ENCODE measurements at regions not wholly inside any gene's neighbourhood (a gene's known extent, or its start where the extent isn't known, plus 50 kb on each side); places are given as distances from the start of the nearest gene placed in this dataset.

- H3K27me3 ChIP-seq (ENCODE audit: control insufficient read depth, insufficient read depth, low read length): no peaks in the 10 kb centered on the region
- ATAC-seq (ENCODE audit: low read depth in 2 of 2): no peak
- H3K36me3 ChIP-seq (ENCODE audit: control insufficient read depth, insufficient read depth, low read length): no peaks in the 10 kb centered on the region
- peak in 1 of 3 donors; percentile 2 for DNase-seq
- Mint-ChIP-seq H3K27me3 (no peaks in the 10 kb centered on the region), H3K4me1 (peaks cover 0 to 7% (median 4%) of the 10 kb centered on the region in 4 donors), H3K9me3 (no peaks in the 10 kb centered on the region), H3K27ac (peak overlapping the region in 1 of 3 donors; percentile 52), H3K36me3 (no peaks in the 10 kb centered on the region), H3K4me3 (no peak overlapping the region)
- H3K9me3 ChIP-seq (ENCODE audit: control insufficient read depth in 2 of 2, low read length in 2 of 2): no peaks in the 10 kb centered on the region
- H3K4me1 ChIP-seq (ENCODE audit: control insufficient read depth, insufficient read depth, low read length, poor library complexity, severe bottlenecking): no peaks in the 10 kb centered on the region
- no peak overlapping the region for H3K4me3 ChIP-seq (ENCODE audit: low read depth, low read length)
- no peak overlapping the region for H3K27ac ChIP-seq (ENCODE audit: insufficient read depth, low read length, poor library complexity, severe bottlenecking)
These were observed 76.6 kb upstream of the POMP start for GRCh38 chr13:28582225-28582891.

GRCh38 chr13:28581451-28581850 lies 77.5 kb upstream of the POMP start:
- Mint-ChIP-seq H3K27ac (no peak overlapping the region), H3K36me3 (no peaks in the 10 kb centered on the region), H3K9me3 (no peaks in the 10 kb centered on the region), H3K27me3 (peaks cover 2% of the 10 kb centered on the region), H3K4me1 (peaks cover 0 to 7% (median 4%) of the 10 kb centered on the region in 4 donors), H3K4me3 (no peak overlapping the region)
- H3K4me1 ChIP-seq (ENCODE audit: control insufficient read depth, insufficient read depth, low read length, poor library complexity, severe bottlenecking): no peaks in the 10 kb centered on the region
- H3K27me3 ChIP-seq (ENCODE audit: control insufficient read depth, insufficient read depth, low read length): no peaks in the 10 kb centered on the region
- no peaks in the 10 kb centered on the region for H3K36me3 ChIP-seq (ENCODE audit: control insufficient read depth, insufficient read depth, low read length)
- DNase-seq: no peak
- no peak for ATAC-seq (ENCODE audit: low read depth in 2 of 2)
- no peak overlapping the region for H3K27ac ChIP-seq (ENCODE audit: insufficient read depth, low read length, poor library complexity, severe bottlenecking)
- H3K4me3 ChIP-seq (ENCODE audit: low read depth, low read length): no peak overlapping the region
- no peaks in the 10 kb centered on the region for H3K9me3 ChIP-seq (ENCODE audit: control insufficient read depth in 2 of 2, low read length in 2 of 2)

- Histone ChIP-seq H3K9me3 (ENCODE audit: control insufficient read depth in 2 of 2, low read length in 2 of 2) (no peaks in the 10 kb centered on the region), H3K4me3 (ENCODE audit: low read depth, low read length) (no peak overlapping the region), H3K27me3 (ENCODE audit: control insufficient read depth, insufficient read depth, low read length) (no peaks in the 10 kb centered on the region), H3K36me3 (ENCODE audit: control insufficient read depth, insufficient read depth, low read length) (no peaks in the 10 kb centered on the region), H3K27ac (ENCODE audit: insufficient read depth, low read length, poor library complexity, severe bottlenecking) (no peak overlapping the region), H3K4me1 (ENCODE audit: control insufficient read depth, insufficient read depth, low read length, poor library complexity, severe bottlenecking) (no peaks in the 10 kb centered on the region)
- no peaks in the 10 kb centered on the region for H3K36me3 Mint-ChIP-seq
- H3K27ac Mint-ChIP-seq: no peak overlapping the region
- no peaks in the 10 kb centered on the region for H3K9me3 Mint-ChIP-seq
- no peak for DNase-seq
- peaks cover 0 to 3% (median 1%) of the 10 kb centered on the region in 4 donors for H3K4me1 Mint-ChIP-seq
- H3K4me3 Mint-ChIP-seq: no peak overlapping the region
- peaks cover 7% of the 10 kb centered on the region for H3K27me3 Mint-ChIP-seq
- no peak for ATAC-seq (ENCODE audit: low read depth in 2 of 2)
These were observed 79.2 kb upstream of the POMP start for GRCh38 chr13:28579736-28580135.

GRCh38 chr13:28579322-28579721 lies 79.6 kb upstream of the POMP start:
- no peak overlapping the region for H3K4me3 ChIP-seq (ENCODE audit: low read depth, low read length)
- H3K9me3 Mint-ChIP-seq: no peaks in the 10 kb centered on the region
- no peaks in the 10 kb centered on the region for H3K36me3 ChIP-seq (ENCODE audit: control insufficient read depth, insufficient read depth, low read length)
- H3K27ac Mint-ChIP-seq: no peak overlapping the region
- H3K36me3 Mint-ChIP-seq: no peaks in the 10 kb centered on the region
- H3K4me1 ChIP-seq (ENCODE audit: control insufficient read depth, insufficient read depth, low read length, poor library complexity, severe bottlenecking): no peaks in the 10 kb centered on the region
- H3K27ac ChIP-seq (ENCODE audit: insufficient read depth, low read length, poor library complexity, severe bottlenecking): no peak overlapping the region
- H3K27me3 ChIP-seq (ENCODE audit: control insufficient read depth, insufficient read depth, low read length): no peaks in the 10 kb centered on the region
- DNase-seq: no peak
- no peaks in the 10 kb centered on the region for H3K9me3 ChIP-seq (ENCODE audit: control insufficient read depth in 2 of 2, low read length in 2 of 2)
- peaks cover 7% of the 10 kb centered on the region for H3K27me3 Mint-ChIP-seq
- H3K4me1 Mint-ChIP-seq: peaks cover 0 to 3% (median 1%) of the 10 kb centered on the region in 4 donors
- no peak overlapping the region for H3K4me3 Mint-ChIP-seq
- no peak for ATAC-seq (ENCODE audit: low read depth in 2 of 2)

- Histone ChIP-seq H3K27me3 (ENCODE audit: control insufficient read depth, insufficient read depth, low read length) (no peaks in the 10 kb centered on the region), H3K36me3 (ENCODE audit: control insufficient read depth, insufficient read depth, low read length) (no peaks in the 10 kb centered on the region), H3K9me3 (ENCODE audit: control insufficient read depth in 2 of 2, low read length in 2 of 2) (no peaks in the 10 kb centered on the region), H3K4me3 (ENCODE audit: low read depth, low read length) (no peak overlapping the region), H3K4me1 (ENCODE audit: control insufficient read depth, insufficient read depth, low read length, poor library complexity, severe bottlenecking) (no peaks in the 10 kb centered on the region), H3K27ac (ENCODE audit: insufficient read depth, low read length, poor library complexity, severe bottlenecking) (no peak overlapping the region)
- no peak for ATAC-seq (ENCODE audit: low read depth in 2 of 2)
- peaks cover 7% of the 10 kb centered on the region for H3K27me3 Mint-ChIP-seq
- DNase-seq: no peak
- peaks cover 0 to 2% (median 0%) of the 10 kb centered on the region in 4 donors for H3K4me1 Mint-ChIP-seq
- no peak overlapping the region for H3K27ac Mint-ChIP-seq
- H3K4me3 Mint-ChIP-seq: no peak overlapping the region
- H3K36me3 Mint-ChIP-seq: no peaks in the 10 kb centered on the region
- H3K9me3 Mint-ChIP-seq: no peaks in the 10 kb centered on the region
These were observed 81.1 kb upstream of the FLT1 start for GRCh38 chr13:28576067-28576466.

GRCh38 chr13:28575200-28575599 lies 80.3 kb upstream of the FLT1 start:
- Histone ChIP-seq H3K4me3 (ENCODE audit: low read depth, low read length) (no peak overlapping the region), H3K27ac (ENCODE audit: insufficient read depth, low read length, poor library complexity, severe bottlenecking) (no peak overlapping the region), H3K9me3 (ENCODE audit: control insufficient read depth in 2 of 2, low read length in 2 of 2) (no peaks in the 10 kb centered on the region), H3K4me1 (ENCODE audit: control insufficient read depth, insufficient read depth, low read length, poor library complexity, severe bottlenecking) (no peaks in the 10 kb centered on the region), H3K36me3 (ENCODE audit: control insufficient read depth, insufficient read depth, low read length) (no peaks in the 10 kb centered on the region), H3K27me3 (ENCODE audit: control insufficient read depth, insufficient read depth, low read length) (no peaks in the 10 kb centered on the region)
- Mint-ChIP-seq H3K36me3 (no peaks in the 10 kb centered on the region), H3K27ac (no peak overlapping the region), H3K4me3 (no peak overlapping the region), H3K4me1 (peaks cover 0 to 2% (median 0%) of the 10 kb centered on the region in 4 donors), H3K27me3 (peaks cover 7% of the 10 kb centered on the region), H3K9me3 (no peaks in the 10 kb centered on the region)
- no peak for ATAC-seq (ENCODE audit: low read depth in 2 of 2)
- no peak for DNase-seq

GRCh38 chr13:28574617-28575142 lies 79.8 kb upstream of the FLT1 start:
- DNase-seq (peak in 1 of 3 donors; percentile 10), ATAC-seq (ENCODE audit: low read depth in 2 of 2) (peak in 1 of 2 donors; percentile 49)
- H3K9me3 Mint-ChIP-seq: no peaks in the 10 kb centered on the region
- no peaks in the 10 kb centered on the region for H3K9me3 ChIP-seq (ENCODE audit: control insufficient read depth in 2 of 2, low read length in 2 of 2)
- no peaks in the 10 kb centered on the region for H3K36me3 Mint-ChIP-seq
- no peaks in the 10 kb centered on the region for H3K36me3 ChIP-seq (ENCODE audit: control insufficient read depth, insufficient read depth, low read length)
- H3K27me3 ChIP-seq (ENCODE audit: control insufficient read depth, insufficient read depth, low read length): no peaks in the 10 kb centered on the region
- H3K27me3 Mint-ChIP-seq: peaks cover 7% of the 10 kb centered on the region
- H3K4me3 Mint-ChIP-seq: peak overlapping the region in 1 of 4 donors; percentile 48
- H3K4me3 ChIP-seq (ENCODE audit: low read depth, low read length): no peak overlapping the region
- H3K27ac Mint-ChIP-seq: no peak overlapping the region
- H3K4me1 ChIP-seq (ENCODE audit: control insufficient read depth, insufficient read depth, low read length, poor library complexity, severe bottlenecking): no peaks in the 10 kb centered on the region
- peaks cover 0 to 2% (median 0%) of the 10 kb centered on the region in 4 donors for H3K4me1 Mint-ChIP-seq
- H3K27ac ChIP-seq (ENCODE audit: insufficient read depth, low read length, poor library complexity, severe bottlenecking): no peak overlapping the region

All from CD4-positive, CD25-positive, alpha-beta regulatory T cell (primary cell).